GM12865 (cell line): ENCODE measurements at regions not wholly inside any gene's neighbourhood (a gene's known extent, or its start where the extent isn't known, plus 50 kb on each side); places are given as distances from the start of the nearest gene placed in this dataset.

Experiments
- DNase-seq: peaks from one replicate; pipeline ENCODE4 v3.0.0; 2010; ENCODE audit warnings: low read depth
- H3K4me3 ChIP-seq: 2 replicates; pipeline ENCODE4 v1.5.1; 2011; ENCODE audit warnings: mild to moderate bottlenecking, low read depth, low read length, control low read depth
- CTCF ChIP-seq: IDR thresholded peaks from 2 replicates; pipeline ENCODE4 v1.5.1; 2011; ENCODE audit warnings: low read length, control low read depth, low read depth, inconsistent platforms; ENCODE audit not compliant: insufficient read depth; ENCODE audit errors: missing control alignments

- no peak for DNase-seq
- H3K4me3 ChIP-seq, result no peak overlapping the region
- TF ChIP-seq CTCF, result no peak
Observed at GRCh38 chr3:193996221-193996620, 139.7 kb upstream of the HES1 start.

DNA sequence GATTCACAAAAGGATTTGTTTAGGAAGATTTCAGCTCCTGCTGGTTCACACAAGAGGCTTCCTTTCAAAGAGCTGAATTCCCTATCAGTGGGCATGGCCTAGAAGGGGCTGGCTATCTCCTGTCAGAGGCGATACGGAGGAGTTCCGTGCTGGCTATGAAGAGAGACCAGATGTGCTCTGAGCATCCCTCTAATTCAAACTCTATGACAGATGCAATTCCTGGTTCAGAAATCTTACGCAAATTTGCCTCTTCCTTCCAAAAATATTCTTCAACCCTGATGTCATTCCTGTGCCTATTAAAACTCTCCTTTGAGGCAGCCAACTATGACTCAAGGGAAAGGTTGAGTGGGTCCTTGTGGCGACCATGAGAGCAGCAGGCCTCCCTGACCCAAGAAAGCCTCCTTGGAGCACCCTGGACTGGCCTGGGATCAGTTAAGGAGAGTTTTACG, 139.3 kb upstream of the HES1 start:
- DNase-seq, result no peak
- H3K4me3 ChIP-seq, result no peak overlapping the region
- TF ChIP-seq CTCF, result no peak

- no peak for DNase-seq
- H3K4me3 ChIP-seq, result no peak overlapping the region
- no peak for TF ChIP-seq CTCF
Observed at GRCh38 chr3:193997228-193998122, 138.5 kb upstream of the HES1 start.

GRCh38 chr3:193998123-193998448, 137.9 kb upstream of the HES1 start:
- TF ChIP-seq CTCF, result no peak
- no peak overlapping the region for H3K4me3 ChIP-seq
- DNase-seq, result no peak

DNA sequence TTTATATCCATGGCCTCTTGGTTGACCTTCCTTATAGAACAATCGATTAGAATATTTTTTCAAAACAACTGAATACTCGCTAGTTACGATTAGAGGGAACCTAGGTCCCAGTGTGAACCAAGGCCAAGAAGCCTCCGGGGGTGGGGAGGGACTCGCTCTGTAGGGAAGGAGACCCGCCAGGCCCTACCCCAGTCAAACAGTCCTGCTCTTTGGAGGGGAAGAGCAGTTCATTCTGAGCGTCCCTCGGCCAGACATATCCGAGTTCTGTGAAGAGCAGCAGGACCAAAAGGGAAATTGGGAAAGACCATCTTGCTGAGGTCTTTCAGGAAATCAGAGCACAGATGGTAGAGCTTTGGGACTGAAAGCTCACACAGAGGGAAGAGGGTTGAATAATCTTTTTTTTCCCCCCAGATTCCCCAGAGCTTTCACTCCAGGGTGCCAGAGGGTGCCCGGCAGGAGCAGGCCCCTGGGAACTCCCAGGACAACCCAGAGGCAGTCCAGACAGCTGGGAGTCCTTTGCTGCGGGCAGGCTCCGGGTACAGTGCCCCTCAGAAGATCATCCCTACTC, 137.2 kb upstream of the HES1 start:
- H3K4me3 ChIP-seq, result no peak overlapping the region
- DNase-seq, result no peak
- no peak for TF ChIP-seq CTCF

- no peak for DNase-seq
- TF ChIP-seq CTCF, result no peak
- H3K4me3 ChIP-seq, result no peak overlapping the region
Observed at GRCh38 chr3:194000100-194000499, 135.8 kb upstream of the HES1 start.
